Activated CD4-positive, alpha-beta T cell treated with anti-CD3 and anti-CD28 coated beads, Interleukin-2, amount 50 U/mL, for 16 hours (primary cell): ENCODE measurements at regions not wholly inside any gene's neighbourhood (a gene's known extent, or its start where the extent isn't known, plus 50 kb on each side); places are given as distances from the start of the nearest gene placed in this dataset.
"Not testable (repeated sequence)": the region's sequence is repeated elsewhere in the genome, so short reads cannot be mapped to it uniquely, and the experiment has no call there.

Source experiments
- DNase-seq: peaks from one replicate; pipeline ENCODE4 v3.0.0-alpha.2; 2020

DNA sequence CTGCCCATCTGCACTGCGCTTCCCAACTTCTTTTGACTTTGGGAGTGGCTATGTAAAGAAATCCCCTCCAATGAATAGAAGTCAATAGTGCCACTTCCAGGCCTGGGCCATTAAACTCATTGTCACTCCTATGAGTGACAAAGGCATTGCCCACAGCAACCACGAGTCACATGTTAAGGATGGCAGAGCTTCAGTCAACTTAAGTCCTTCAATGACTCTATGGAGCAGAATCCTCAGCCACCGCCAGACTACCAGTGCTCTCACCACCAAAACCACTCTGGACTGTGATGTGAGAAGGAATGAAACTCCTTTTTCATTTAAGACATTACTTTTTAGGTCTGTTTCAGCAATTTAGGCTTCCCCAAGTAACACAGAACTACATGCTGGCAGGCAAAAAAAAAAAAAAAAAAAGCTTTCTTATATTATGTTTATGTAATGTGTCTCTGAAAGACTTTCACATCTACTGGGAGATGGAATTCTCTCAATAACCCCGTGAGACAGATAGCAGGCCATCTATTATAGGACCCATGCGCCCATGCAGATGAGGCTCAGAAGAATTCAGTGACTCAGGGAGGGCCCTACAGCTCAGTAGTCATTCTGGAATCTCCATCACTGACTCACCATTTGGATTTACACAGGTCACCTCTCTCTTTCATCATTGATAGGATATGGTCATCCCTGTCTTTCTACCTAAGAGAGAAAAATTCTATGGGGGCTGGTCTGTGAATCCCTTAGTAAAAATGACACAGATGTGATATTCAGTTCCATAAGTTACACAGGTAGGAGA, 180.5 kb downstream of the CEMIP2 start:
- DNase-seq, result peak; percentile 8

DNA sequence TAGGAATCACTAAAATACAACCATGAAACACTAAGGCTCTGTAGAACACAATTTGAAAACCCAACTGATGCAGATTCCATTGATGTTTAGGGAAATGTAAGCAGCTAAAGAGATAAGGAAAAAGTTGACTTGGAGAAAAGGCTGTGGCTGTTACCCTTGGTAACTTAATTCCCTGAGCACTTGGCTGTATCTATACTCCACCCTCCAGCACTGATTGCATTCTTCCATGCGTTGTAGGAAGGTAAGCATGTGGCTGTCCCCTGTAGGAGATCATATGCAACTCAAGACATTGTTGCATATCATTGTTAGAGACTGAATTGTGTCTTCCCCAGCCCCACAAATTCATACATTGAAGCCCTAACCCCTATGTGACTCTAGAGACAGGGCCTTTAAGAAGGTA, 184.5 kb downstream of the CEMIP2 start:
- no peak for DNase-seq

GRCh38 chr9:71582347-71582746, 186.0 kb downstream of the CEMIP2 start:
- DNase-seq, result no peak

- no peak for DNase-seq
These were observed 187.2 kb downstream of the CEMIP2 start for GRCh38 chr9:71581101-71581500.

- no peak for DNase-seq
These were observed 197.1 kb downstream of the CEMIP2 start for GRCh38 chr9:71571186-71571585.

DNA sequence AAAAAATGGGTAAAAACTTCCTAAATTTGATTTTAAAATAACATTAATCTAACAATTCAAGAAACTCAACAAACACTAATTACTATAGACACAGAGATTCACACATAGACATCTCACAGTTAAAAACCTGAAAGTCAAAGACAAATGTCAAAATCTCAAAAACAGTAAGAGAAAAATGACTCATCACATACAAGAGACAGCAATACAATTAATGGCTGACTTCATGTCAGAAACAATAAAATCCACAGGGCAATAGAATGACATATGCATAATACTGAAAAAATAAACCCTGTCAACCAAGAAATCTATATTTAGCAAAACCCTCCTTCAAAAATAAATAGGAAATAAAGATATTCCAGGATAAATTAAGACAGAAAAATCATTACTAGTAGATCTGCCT, 200.4 kb downstream of the CEMIP2 start:
- DNase-seq, result no peak

DNA sequence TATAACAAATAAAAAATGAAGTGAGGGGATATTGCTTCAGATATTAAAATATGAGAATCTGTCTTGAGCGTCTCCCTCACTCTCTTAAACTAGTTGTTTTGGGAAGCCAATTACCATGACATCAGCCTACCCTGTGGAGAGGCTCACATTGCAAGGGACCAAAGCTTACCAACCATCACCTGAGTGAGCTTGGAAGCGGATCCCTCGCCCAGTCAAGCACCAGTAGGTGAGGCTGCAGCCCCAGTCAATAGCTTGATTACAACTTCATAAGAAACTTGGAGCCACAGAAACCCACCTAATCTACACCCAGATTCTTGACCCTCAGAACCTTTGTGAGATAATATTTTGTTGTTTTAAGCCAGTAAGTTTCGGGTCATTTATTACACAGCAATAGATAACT, 206.2 kb downstream of the CEMIP2 start:
- no peak for DNase-seq

DNA sequence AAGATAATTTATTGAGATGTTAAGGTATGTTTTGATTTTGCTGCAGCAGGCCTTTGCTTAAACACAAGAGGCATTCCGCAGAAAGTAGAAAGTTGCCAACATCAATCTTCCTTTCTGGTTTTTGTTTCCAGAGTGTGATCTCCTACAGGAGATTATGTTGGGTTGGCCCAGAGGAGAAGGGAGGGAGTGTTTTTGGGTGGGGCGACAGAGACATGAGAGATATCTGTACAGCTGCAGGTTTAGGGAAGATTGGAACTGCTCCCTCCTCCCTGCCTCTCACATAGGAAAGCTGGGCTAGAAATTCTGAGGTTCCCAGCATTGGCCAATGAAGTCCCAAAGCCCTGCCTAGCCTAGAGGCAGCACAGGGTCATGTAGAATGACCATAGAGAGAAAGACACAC, 211.0 kb downstream of the CEMIP2 start:
- no peak for DNase-seq

- no peak for DNase-seq
These were observed 215.8 kb downstream of the CEMIP2 start for GRCh38 chr9:71552480-71552879.

DNA sequence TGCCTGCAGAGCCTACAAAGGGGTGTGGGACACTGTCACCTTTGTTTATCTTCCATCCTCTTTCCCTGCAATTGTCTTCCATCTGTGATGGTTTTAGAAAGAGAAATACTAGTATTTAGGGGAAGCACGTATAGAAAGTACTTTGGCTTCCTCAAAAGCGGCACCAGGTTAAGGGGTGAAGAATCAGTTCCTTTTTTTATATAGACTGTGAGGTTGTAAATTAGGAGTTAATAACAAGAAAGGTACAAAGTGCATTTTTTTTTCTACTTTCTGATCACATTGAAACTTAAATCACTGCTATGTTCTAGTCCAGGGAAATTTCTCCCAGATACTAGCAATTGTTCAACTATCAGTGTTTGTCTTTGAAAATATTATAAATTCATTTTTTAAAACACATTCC, 219.3 kb downstream of the CEMIP2 start:
- no peak for DNase-seq

DNA sequence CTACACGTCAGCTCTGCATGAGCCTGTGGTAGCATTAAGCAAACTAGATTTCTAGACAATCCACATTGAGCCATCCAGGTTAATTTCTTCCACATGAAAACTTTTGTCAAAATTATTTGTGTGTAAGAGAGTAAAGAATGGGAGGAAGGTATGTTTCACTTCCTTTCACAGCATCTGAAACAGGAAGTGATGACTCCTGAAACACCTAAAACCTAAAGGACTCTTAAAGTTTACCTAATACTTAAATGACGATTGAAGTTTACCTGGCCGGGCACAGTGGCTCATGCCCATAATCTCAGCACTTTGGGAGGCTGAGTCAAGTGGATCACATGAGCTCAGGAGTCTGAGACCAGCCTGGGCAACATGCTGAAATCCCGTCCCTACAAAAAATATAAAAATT, 223.8 kb downstream of the CEMIP2 start:
- no peak for DNase-seq

GRCh38 chr9:71541436-71541835, 226.9 kb downstream of the CEMIP2 start:
- DNase-seq, result no peak

GRCh38 chr9:71524996-71525580, 243.2 kb downstream of the CEMIP2 start:
- DNase-seq, result no peak

DNA sequence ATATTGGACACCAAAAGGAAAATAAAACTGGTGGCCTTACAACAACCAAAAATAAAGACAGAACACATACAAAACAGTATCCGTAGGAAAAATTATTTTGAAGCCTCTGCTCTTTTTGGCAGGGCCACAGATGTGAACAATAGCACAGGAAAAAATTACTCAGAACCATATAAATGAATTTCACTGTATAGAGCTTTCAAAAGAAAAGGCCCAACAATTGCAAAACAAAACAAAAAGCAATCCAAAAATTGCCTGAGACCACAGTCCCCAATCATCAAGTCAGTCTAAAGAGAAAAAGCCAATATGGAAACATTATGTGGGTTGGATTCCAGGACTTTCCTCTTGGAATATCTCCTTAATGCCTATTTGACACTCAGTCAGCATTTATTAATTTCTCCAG, 243.8 kb downstream of the CEMIP2 start:
- DNase-seq, result no peak

GRCh38 chr9:71521132-71521531, 247.2 kb downstream of the CEMIP2 start:
- DNase-seq, result no peak

- DNase-seq, result no peak
These were observed 249.1 kb downstream of the CEMIP2 start for GRCh38 chr9:71519098-71519696.

DNA sequence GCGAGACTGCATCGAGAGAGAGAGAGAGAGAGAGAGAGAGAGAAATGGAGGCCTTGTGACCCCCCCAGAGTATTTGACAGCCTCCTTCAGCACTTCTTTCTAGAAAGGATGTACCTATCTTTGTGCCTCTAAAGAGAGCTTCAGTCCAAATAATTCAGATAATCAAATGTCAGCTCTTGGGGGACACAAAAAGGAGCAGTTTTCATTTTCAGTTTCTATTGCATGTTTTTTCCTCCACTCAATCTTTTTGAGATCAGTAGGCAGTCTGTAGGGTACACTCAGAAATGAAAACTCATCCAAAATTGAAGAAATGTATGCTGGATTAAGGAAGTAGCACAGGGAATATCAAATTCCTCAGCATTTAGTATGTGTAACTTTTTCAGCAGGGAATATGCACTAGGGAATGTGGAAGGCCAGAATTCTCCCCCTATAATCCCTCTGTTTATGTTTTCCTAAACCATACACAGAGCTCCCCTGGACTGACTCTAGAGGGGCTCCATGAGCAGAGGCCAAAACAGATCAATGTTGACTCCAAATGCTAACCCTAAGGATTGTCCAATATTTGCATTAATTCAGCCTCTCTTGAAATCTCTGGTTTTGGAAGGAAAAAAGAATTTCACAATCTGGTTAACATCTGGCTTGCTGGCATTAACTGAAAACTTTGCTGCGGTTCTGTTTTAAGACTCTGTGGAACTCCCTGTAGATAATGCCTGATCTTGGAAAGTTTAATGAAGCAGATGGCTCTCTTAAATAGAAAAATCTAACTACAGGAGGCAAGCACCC, 250.1 kb downstream of the CEMIP2 start:
- no peak for DNase-seq

DNA sequence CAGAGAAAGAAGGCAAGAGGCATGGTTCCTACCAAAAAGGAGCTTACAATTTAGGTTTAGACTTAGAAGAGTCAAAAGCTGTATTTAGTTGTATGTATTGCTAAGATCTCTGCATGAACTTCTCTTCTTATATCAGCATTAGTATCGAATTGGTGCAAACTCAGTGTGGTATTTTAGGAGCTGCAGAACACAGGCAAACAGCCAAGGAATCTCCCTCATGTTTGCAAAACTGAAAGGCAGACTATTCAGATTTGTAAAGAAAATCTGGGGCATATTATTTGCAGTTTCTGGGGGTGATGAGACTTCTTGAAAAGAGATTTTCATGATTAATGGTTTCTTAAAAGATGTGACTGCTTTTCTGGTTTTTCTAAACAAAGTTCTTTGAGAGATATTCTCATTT, 252.7 kb downstream of the CEMIP2 start:
- no peak for DNase-seq

DNA sequence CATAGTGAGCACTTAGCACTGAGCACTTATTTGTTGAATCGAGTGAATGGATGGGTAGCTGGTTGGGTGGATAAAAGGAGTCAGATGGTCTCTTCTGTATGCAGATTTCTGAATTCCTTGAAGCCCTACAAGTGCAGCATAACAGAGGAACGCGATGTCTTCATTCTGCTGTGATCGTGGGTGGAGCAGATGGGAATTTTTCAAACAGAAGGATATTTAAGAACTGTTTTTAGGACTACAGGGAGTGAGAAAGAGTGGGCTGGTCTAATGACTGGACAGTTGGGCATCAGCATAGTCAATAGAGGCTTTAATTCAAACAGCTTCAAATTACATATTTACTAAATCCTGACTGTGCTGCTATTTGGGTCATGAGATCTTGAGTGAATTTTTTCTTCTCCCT, 253.2 kb downstream of the CEMIP2 start:
- no peak for DNase-seq

DNA sequence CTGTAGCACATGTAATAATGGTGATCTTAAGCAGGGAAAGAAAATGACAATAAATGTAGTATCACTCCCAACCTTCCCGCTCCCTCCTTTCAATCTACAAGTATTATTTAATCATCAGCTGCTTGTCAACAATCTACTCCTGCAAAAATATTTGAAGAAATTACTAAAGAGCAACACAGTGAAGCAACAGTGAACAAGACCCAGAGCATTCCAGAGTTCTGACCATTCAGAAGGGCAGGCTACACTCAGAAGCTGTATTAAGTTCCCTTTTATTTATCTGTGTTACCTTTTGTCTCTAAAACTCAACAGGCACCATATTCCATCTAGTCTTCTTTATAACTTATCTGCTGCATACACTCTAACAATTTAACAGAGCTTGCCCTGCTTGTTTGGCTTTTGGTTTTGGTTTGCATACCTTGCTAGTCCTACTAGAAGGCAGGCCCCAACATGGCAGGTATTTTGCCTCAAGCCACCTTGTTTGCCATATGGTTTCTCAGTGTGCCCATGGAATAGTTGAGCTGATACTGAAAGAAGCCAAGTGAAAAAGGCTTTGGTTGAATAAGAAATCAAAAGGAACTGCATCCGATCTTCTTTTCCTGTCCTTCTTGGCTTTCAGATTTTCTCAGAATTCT, 253.9 kb downstream of the CEMIP2 start:
- no peak for DNase-seq

DNA sequence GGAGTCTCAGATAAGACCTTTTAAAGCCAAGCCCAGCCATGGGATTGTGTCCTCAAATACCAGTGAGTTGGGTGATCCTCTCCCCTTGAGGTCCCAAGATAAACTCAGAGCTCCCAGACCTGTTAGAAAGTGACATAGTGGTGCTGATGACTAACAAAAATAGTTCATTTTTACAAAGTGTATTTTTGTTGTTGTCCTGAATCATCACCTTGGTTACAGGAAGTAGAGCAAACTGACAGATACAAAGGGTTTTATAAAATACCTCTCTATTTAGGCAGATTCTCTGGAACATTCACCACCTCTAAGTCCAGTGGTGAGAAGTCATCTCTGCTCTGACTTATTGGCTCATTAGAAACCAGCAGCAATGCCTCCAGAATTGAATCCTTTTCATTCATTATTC, 259.3 kb downstream of the CEMIP2 start:
- DNase-seq, result peak; percentile 31

DNA sequence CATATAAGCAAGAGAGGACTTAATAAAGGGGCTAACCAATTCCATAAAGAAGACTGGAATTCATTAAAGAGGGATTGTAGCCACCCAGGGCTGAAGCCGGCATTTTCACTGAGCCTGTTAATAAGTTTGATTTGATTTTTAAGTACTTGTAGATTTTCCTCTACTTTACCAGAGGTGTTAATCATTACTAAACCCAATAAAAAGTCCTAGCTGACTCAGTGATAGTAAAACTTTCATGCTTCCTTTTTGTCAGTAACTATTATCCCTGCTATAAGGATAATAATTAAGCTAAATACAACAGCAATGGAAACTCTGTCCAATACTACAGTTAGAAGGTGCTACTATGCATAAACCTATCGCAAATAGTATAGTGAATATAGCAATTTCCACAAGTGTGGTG, 260.2 kb downstream of the CEMIP2 start:
- not testable (repeated sequence) for DNase-seq

DNA sequence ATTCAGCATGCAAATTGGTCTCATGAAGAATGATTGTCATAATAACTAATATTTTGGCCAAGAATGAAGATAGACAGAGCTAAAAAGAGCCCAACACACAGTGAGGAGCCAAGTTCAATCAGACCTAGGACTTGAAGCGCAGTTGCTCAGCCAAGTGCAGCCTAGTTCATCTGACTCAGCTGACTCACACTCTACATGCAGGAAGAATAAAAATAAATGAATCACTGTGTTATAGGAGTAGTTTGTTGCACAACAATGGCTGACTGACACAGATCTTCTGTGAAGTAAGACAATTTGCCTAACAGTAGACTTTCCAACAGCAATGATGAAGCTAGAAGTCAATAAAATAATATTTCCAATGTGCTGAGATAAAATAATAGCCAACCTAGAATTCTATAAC, 261.5 kb downstream of the CEMIP2 start:
- DNase-seq, result no peak
